ENCODE measurements at regions not wholly inside any gene's neighbourhood (a gene's known extent, or its start where the extent isn't known, plus 50 kb on each side); places are given as distances from the start of the nearest gene placed in this dataset.
"Not testable (repeated sequence)": the region's sequence is repeated elsewhere in the genome, so short reads cannot be mapped to it uniquely, and the experiment has no call there.

- H3K4me3 ChIP-seq (ENCODE audit: low read depth, low read length) = no peak overlapping the region
- TF ChIP-seq CTCF (IDR thresholded peaks at IDR 0.05; ENCODE audit: low read depth, low read length) = no peak
Measured at GRCh38 chr13:99686944-99687411, 185.7 kb downstream of the TM9SF2 start.

GRCh38 chr13:99686157-99686572 is 184.9 kb downstream of the TM9SF2 start:
- TF ChIP-seq CTCF (IDR thresholded peaks at IDR 0.05; ENCODE audit: low read depth, low read length) = no peak
- H3K4me3 ChIP-seq (ENCODE audit: low read depth, low read length) = no peak overlapping the region

GRCh38 chr13:99681695-99682094 is 180.4 kb downstream of the TM9SF2 start:
- TF ChIP-seq CTCF (IDR thresholded peaks at IDR 0.05; ENCODE audit: low read depth, low read length) = no peak
- H3K4me3 ChIP-seq (ENCODE audit: low read depth, low read length) = no peak overlapping the region

GRCh38 chr13:99677116-99677951 is 176.1 kb downstream of the TM9SF2 start:
- TF ChIP-seq CTCF (IDR thresholded peaks at IDR 0.05; ENCODE audit: low read depth, low read length) = no peak
- H3K4me3 ChIP-seq (ENCODE audit: low read depth, low read length) = no peak overlapping the region

- TF ChIP-seq CTCF (IDR thresholded peaks at IDR 0.05; ENCODE audit: low read depth, low read length) = no peak
- H3K4me3 ChIP-seq (ENCODE audit: low read depth, low read length) = no peak overlapping the region
Measured at GRCh38 chr13:99671746-99672145, 170.5 kb downstream of the TM9SF2 start.

GRCh38 chr13:99669096-99669495 is 167.8 kb downstream of the TM9SF2 start:
- not testable (repeated sequence) for H3K4me3 ChIP-seq (ENCODE audit: low read depth, low read length)

- H3K4me3 ChIP-seq (ENCODE audit: low read depth, low read length) = no peak overlapping the region
- no peak for TF ChIP-seq CTCF (IDR thresholded peaks at IDR 0.05; ENCODE audit: low read depth, low read length)
Measured at GRCh38 chr13:99666146-99666805, 165.0 kb downstream of the TM9SF2 start.

All from WI38 (cell line).